Caco-2 (cell line): ENCODE measurements at regions not wholly inside any gene's neighbourhood (a gene's known extent, or its start where the extent isn't known, plus 50 kb on each side); places are given as distances from the start of the nearest gene placed in this dataset.
"Not testable (repeated sequence)": the region's sequence is repeated elsewhere in the genome, so short reads cannot be mapped to it uniquely, and the experiment has no call there.

ENCODE experiments used
- BruUV-seq: library from RNA; stranded (reverse); fragments of 400-500 nt; replicated peaks from 2 replicates; lab custom pipeline; 2021; lab: Mats Ljungman, UMichigan
- CTCF ChIA-PET: fragments of 300-600 bp; sonication (Branson Sonifier 250); formaldehyde crosslinking; loops from one replicate; lab custom pipeline; 2022; ENCODE audit warnings: antibody characterized with exemption; lab: Charles Lee
- POLR2A ChIA-PET: fragments of 300-600 bp; sonication (Branson Sonifier 250); formaldehyde crosslinking; loops from one replicate; lab custom pipeline; 2022; ENCODE audit warnings: antibody characterized with exemption; lab: Charles Lee
- DNase-seq, 2 experiments: peaks; one replicate each; pipeline versions ENCODE4 v3.0.0 to v3.0.0-alpha.2; 2020 to 2022
- H3K27me3 ChIP-seq: replicated peaks from 2 replicates; pipeline ENCODE4 v1.6.0; 2011; ENCODE audit warnings: low read length; ENCODE audit not compliant: control insufficient read depth, insufficient read depth
- H3K36me3 ChIP-seq: 2 replicates; pipeline ENCODE4 v1.5.1; 2011; ENCODE audit warnings: low read length; ENCODE audit not compliant: control insufficient read depth, insufficient read depth
- H3K4me1 ChIP-seq: fragments of 250-450 bp; sonication (Bioruptor Pico); 2 replicates; pipeline ENCODE4 v1.5.1; 2020; ENCODE audit warnings: mild to moderate bottlenecking
- H3K4me3 ChIP-seq: 2 replicates; pipeline ENCODE4 v1.5.1; 2011; ENCODE audit warnings: low read depth, mild to moderate bottlenecking, control low read depth, low read length
- H3K9me3 ChIP-seq: fragments of 250-450 bp; sonication (Bioruptor Pico); 2 replicates; pipeline ENCODE4 v1.5.1; 2020; ENCODE audit warnings: mild to moderate bottlenecking, moderate library complexity
- H3K27ac Mint-ChIP-seq: one replicate; pipeline ENCODE4 v1.8.0; 2022; ENCODE audit warnings: mixed read lengths; ENCODE audit not compliant: unreplicated experiment
- H3K27me3 Mint-ChIP-seq: one replicate; pipeline ENCODE4 v1.8.0; 2022; ENCODE audit warnings: mixed read lengths; ENCODE audit not compliant: insufficient read depth, unreplicated experiment
- H3K36me3 Mint-ChIP-seq: one replicate; pipeline ENCODE4 v1.8.0; 2022; ENCODE audit warnings: mild to moderate bottlenecking, mixed read lengths; ENCODE audit not compliant: insufficient read depth, unreplicated experiment
- H3K4me1 Mint-ChIP-seq: one replicate; pipeline ENCODE4 v1.8.0; 2022; ENCODE audit warnings: low read depth, mixed read lengths; ENCODE audit not compliant: unreplicated experiment
- H3K4me3 Mint-ChIP-seq: one replicate; pipeline ENCODE4 v1.8.0; 2022; ENCODE audit warnings: mild to moderate bottlenecking, moderate library complexity, mixed read lengths; ENCODE audit not compliant: unreplicated experiment
- H3K9me3 Mint-ChIP-seq: one replicate; pipeline ENCODE4 v1.8.0; 2022; ENCODE audit warnings: mixed read lengths; ENCODE audit not compliant: unreplicated experiment
- CTCF ChIP-seq, 2 experiments: fragments of 200-600 bp in 1 of 2; IDR thresholded peaks; 1 replicate in 1 of 2; 2 replicates in 1 of 2; pipeline versions ENCODE4 v1.5.1 to v1.8.0; 2011 to 2022; ENCODE audit warnings: antibody characterized with exemption in 1 of 2, control low read depth in 1 of 2, inconsistent platforms in 1 of 2, low read depth in 1 of 2, low read length in 1 of 2, mild to moderate bottlenecking in 1 of 2, moderate library complexity in 1 of 2; ENCODE audit not compliant: insufficient read depth in 1 of 2, severe bottlenecking in 1 of 2, unreplicated experiment in 1 of 2
- intact Hi-C: fragments of 100-400 bp; cut with micrococcal nuclease; formaldehyde crosslinking; loops from one replicate; pipeline ENCODE4 v1.10.0; 2022; ENCODE audit not compliant: unreplicated experiment

- Histone ChIP-seq H3K4me3 (no peak overlapping the region), H3K4me1 (peaks cover 3% of the 10 kb centered on the region), H3K9me3 (no peaks in the 10 kb centered on the region), H3K27me3 (no peaks in the 10 kb centered on the region), H3K36me3 (no peaks in the 10 kb centered on the region)
- CTCF ChIA-PET = interaction anchor here (0.8 kb wide), 1 partner anchor 265 kb away, joined by 3 read pairs; no protein-coding TSS in a partner anchor
- peaks cover 5% of the 10 kb centered on the region for H3K36me3 Mint-ChIP-seq
- no TSS peak for BruUV-seq
- peaks cover 3% of the 10 kb centered on the region for H3K27me3 Mint-ChIP-seq
- DNase-seq = no peak
- POLR2A ChIA-PET = no interaction called here
- intact Hi-C loops = no loop called here
- no peak overlapping the region for H3K27ac Mint-ChIP-seq
- no peak for TF ChIP-seq CTCF (IDR thresholded peaks at IDR 0.05; ENCODE audit: insufficient read depth in 1 of 2, low read depth in 1 of 2, low read length in 1 of 2, severe bottlenecking in 1 of 2, unreplicated experiment in 1 of 2)
- H3K4me3 Mint-ChIP-seq = no peak overlapping the region
- no peaks in the 10 kb centered on the region for H3K9me3 Mint-ChIP-seq
- peaks cover 6% of the 10 kb centered on the region for H3K4me1 Mint-ChIP-seq
Measured at GRCh38 chr12:9329019-9329418, 120.8 kb upstream of the PZP start.

GRCh38 chr12:9328065-9328464, 119.9 kb upstream of the PZP start:
- no peaks in the 10 kb centered on the region for H3K27me3 ChIP-seq
- no peak for DNase-seq
- Mint-ChIP-seq H3K27me3 (peaks cover 5% of the 10 kb centered on the region), H3K36me3 (peaks cover 5% of the 10 kb centered on the region), H3K4me3 (no peak overlapping the region), H3K27ac (no peak overlapping the region), H3K4me1 (peaks cover 6% of the 10 kb centered on the region), H3K9me3 (no peaks in the 10 kb centered on the region)
- ChIA-PET CTCF (no interaction called here), POLR2A (no interaction called here)
- H3K9me3 ChIP-seq = no peaks in the 10 kb centered on the region
- intact Hi-C loops = no loop called here
- no peaks in the 10 kb centered on the region for H3K4me1 ChIP-seq
- H3K4me3 ChIP-seq = no peak overlapping the region
- BruUV-seq = no TSS peak
- no peak for TF ChIP-seq CTCF (IDR thresholded peaks at IDR 0.05; ENCODE audit: insufficient read depth in 1 of 2, low read depth in 1 of 2, low read length in 1 of 2, severe bottlenecking in 1 of 2, unreplicated experiment in 1 of 2)
- H3K36me3 ChIP-seq = no peaks in the 10 kb centered on the region

GRCh38 chr12:9327320-9327719, 119.1 kb upstream of the PZP start:
- no peak overlapping the region for H3K4me3 Mint-ChIP-seq
- CTCF ChIA-PET = no interaction called here
- intact Hi-C loops = no loop called here
- DNase-seq = no peak
- TF ChIP-seq CTCF (IDR thresholded peaks at IDR 0.05; ENCODE audit: insufficient read depth in 1 of 2, low read depth in 1 of 2, low read length in 1 of 2, severe bottlenecking in 1 of 2, unreplicated experiment in 1 of 2) = no peak
- no peak overlapping the region for H3K4me3 ChIP-seq
- POLR2A ChIA-PET = no interaction called here
- no peaks in the 10 kb centered on the region for H3K36me3 ChIP-seq
- H3K4me1 ChIP-seq = no peaks in the 10 kb centered on the region
- no peaks in the 10 kb centered on the region for H3K27me3 ChIP-seq
- peaks cover 5% of the 10 kb centered on the region for H3K36me3 Mint-ChIP-seq
- H3K27me3 Mint-ChIP-seq = peaks cover 5% of the 10 kb centered on the region
- H3K9me3 ChIP-seq = no peaks in the 10 kb centered on the region
- no peaks in the 10 kb centered on the region for H3K9me3 Mint-ChIP-seq
- no peak overlapping the region for H3K27ac Mint-ChIP-seq
- H3K4me1 Mint-ChIP-seq = peaks cover 6% of the 10 kb centered on the region
- BruUV-seq = no TSS peak

GRCh38 chr12:9326849-9327248, 118.7 kb upstream of the PZP start:
- H3K4me1 Mint-ChIP-seq, DNase-seq, H3K4me3 Mint-ChIP-seq, H3K27me3 Mint-ChIP-seq, BruUV-seq, H3K36me3 ChIP-seq, H3K36me3 Mint-ChIP-seq, H3K27me3 ChIP-seq, H3K9me3 ChIP-seq, H3K9me3 Mint-ChIP-seq, POLR2A ChIA-PET, H3K4me1 ChIP-seq, H3K4me3 ChIP-seq, H3K27ac Mint-ChIP-seq, CTCF ChIA-PET, intact Hi-C loops: not testable (repeated sequence)
